Erythroblast (primary cell): ENCODE measurements at regions not wholly inside any gene's neighbourhood (a gene's known extent, or its start where the extent isn't known, plus 50 kb on each side); places are given as distances from the start of the nearest gene placed in this dataset.

Source experiments
- DNase-seq, 2 experiments: peaks; one replicate each; lab custom pipeline; 2025; lab: John Stamatoyannopoulos, UW
- GATA1 ChIP-seq: IDR thresholded peaks from 2 replicates; pipeline ENCODE4 v1.6.1; 2011; ENCODE audit warnings: low read depth, mild to moderate bottlenecking, control low read depth, low read length, moderate library complexity
- POLR2A ChIP-seq: IDR thresholded peaks from 2 replicates; pipeline ENCODE4 v1.6.1; 2011; ENCODE audit warnings: mild to moderate bottlenecking, low read length

- DNase-seq = no peak
- no peak for TF ChIP-seq GATA1
- no peak for TF ChIP-seq POLR2A
These were observed 115.6 kb upstream of the AGTR1 start for GRCh38 chr3:148582126-148582525.

GRCh38 chr3:148583793-148584192 is 113.9 kb upstream of the AGTR1 start:
- DNase-seq = no peak
- TF ChIP-seq POLR2A (no peak), GATA1 (no peak)

- TF ChIP-seq GATA1 = no peak
- no peak for TF ChIP-seq POLR2A
- no peak for DNase-seq
These were observed 113.3 kb upstream of the AGTR1 start for GRCh38 chr3:148584438-148584837.

- no peak for TF ChIP-seq POLR2A
- no peak for DNase-seq
These were observed 111.9 kb upstream of the AGTR1 start for GRCh38 chr3:148585671-148586379.

- no peak for DNase-seq
- no peak for TF ChIP-seq POLR2A
- no peak for TF ChIP-seq GATA1
These were observed 109.4 kb upstream of the AGTR1 start for GRCh38 chr3:148588291-148588690.

- no peak for DNase-seq
- TF ChIP-seq GATA1 (no peak), POLR2A (no peak)
These were observed 106.2 kb upstream of the AGTR1 start for GRCh38 chr3:148591525-148591924.

GRCh38 chr3:148598619-148599018 is 99.1 kb upstream of the AGTR1 start:
- no peak for DNase-seq
- TF ChIP-seq GATA1 (no peak), POLR2A (no peak)

GRCh38 chr3:148599481-148599880 is 98.2 kb upstream of the AGTR1 start:
- TF ChIP-seq POLR2A (no peak), GATA1 (no peak)
- no peak for DNase-seq

- TF ChIP-seq GATA1 = no peak
- TF ChIP-seq POLR2A = no peak
- no peak for DNase-seq
These were observed 97.3 kb upstream of the AGTR1 start for GRCh38 chr3:148600440-148600839.

GRCh38 chr3:148600902-148601765 is 96.6 kb upstream of the AGTR1 start:
- DNase-seq = no peak
- TF ChIP-seq POLR2A (no peak), GATA1 (no peak)

GRCh38 chr3:148601766-148602685 is 95.7 kb upstream of the AGTR1 start:
- DNase-seq = no peak
- TF ChIP-seq POLR2A (no peak), GATA1 (no peak)

GRCh38 chr3:148604270-148605085 is 93.2 kb upstream of the AGTR1 start:
- no peak for TF ChIP-seq GATA1
- no peak for TF ChIP-seq POLR2A

GRCh38 chr3:148605521-148605920 is 92.2 kb upstream of the AGTR1 start:
- DNase-seq = no peak
- no peak for TF ChIP-seq POLR2A
- TF ChIP-seq GATA1 = no peak

More at GRCh38 chr3:148604270-148605085, 93.2 kb upstream of the AGTR1 start:
- no peak for DNase-seq
